ENCODE measurements at regions not wholly inside any gene's neighbourhood (a gene's known extent, or its start where the extent isn't known, plus 50 kb on each side); places are given as distances from the start of the nearest gene placed in this dataset.

DNA sequence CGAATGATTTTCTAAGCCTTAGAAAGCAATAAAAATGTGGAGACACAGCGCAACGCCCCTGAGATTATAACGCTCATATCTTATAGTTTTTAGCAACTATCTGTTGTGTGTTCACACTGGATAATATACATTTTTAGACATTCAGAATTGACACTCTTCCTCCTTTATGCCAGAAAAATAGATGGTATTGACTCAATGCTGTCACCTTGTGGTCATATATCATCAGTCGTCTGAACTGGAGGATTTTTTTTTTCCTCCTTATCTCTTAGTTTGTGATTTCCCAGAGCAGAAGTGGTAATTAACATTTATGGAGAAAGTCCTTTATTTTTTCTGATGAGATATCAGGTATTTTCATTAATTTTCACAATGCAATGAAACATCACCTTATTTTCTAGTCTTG, 759.6 kb downstream of the RAB28 start:
- H3K27ac ChIP-seq, result no peak overlapping the region
- TF ChIP-seq, protein P1, sequence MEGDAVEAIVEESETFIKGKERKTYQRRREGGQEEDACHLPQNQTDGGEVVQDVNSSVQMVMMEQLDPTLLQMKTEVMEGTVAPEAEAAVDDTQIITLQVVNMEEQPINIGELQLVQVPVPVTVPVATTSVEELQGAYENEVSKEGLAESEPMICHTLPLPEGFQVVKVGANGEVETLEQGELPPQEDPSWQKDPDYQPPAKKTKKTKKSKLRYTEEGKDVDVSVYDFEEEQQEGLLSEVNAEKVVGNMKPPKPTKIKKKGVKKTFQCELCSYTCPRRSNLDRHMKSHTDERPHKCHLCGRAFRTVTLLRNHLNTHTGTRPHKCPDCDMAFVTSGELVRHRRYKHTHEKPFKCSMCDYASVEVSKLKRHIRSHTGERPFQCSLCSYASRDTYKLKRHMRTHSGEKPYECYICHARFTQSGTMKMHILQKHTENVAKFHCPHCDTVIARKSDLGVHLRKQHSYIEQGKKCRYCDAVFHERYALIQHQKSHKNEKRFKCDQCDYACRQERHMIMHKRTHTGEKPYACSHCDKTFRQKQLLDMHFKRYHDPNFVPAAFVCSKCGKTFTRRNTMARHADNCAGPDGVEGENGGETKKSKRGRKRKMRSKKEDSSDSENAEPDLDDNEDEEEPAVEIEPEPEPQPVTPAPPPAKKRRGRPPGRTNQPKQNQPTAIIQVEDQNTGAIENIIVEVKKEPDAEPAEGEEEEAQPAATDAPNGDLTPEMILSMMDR (IDR thresholded peaks at IDR 0.05), result peak; percentile 77
- no peak for TF ChIP-seq ZFX (IDR thresholded peaks at IDR 0.05; ENCODE audit: borderline replicate concordance)

DNA sequence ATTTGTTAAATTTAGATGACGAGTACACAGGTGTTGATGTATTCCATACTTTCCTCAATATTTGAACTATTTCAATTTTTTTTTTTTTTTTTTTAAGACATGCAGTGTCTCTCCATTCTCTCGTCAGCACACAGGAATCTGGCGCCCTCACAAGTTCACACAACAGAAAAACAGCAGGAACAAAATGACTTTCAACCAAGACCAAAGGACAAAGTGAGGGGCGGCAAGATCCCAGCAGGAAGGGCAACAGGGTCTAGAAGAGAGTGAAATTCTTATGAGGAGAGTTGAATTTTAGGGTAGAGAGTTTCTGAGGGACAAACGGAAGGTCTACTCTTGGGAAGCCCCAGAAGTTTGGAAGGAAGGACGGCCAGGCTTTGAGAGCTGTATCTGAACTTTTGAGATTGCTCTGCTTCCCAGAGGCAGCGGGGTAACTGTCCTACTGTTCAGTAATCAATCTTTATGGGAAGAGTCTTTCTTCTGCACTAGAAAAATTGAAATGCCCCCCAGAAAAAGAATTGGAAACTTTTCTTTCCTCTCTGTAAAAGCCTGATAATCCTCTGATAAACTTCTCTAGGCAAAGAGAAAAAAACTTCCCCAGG, 760.2 kb downstream of the RAB28 start:
- H3K27ac ChIP-seq, result no peak overlapping the region

DNA sequence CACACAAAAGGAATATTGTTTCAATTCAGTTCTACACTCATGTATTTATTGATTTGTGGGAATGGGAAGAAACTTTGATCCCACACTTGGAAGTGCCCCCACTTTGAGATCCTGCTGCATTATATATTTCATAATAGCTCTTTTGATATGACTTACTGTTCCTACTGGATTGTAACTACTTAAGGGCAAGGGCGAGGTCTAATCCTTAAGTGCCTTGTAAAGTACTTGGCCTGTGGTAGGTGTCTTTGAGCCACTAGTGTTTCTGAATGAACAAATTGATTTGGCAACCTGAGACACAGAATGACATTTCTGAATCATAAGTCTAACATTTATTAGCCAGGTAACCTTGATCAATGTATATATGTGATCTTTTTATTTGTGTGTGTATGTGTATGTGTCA, 767.2 kb downstream of the RAB28 start:
- TF ChIP-seq, protein P1 (IDR thresholded peaks at IDR 0.05), result no peak
- TF ChIP-seq ZFX (IDR thresholded peaks at IDR 0.05; ENCODE audit: borderline replicate concordance), result no peak
- H3K27ac ChIP-seq, result no peak overlapping the region

More for the DNA sequence above, 760.2 kb downstream of the RAB28 start:
- TF ChIP-seq ZFX (IDR thresholded peaks at IDR 0.05; ENCODE audit: borderline replicate concordance), result no peak
- TF ChIP-seq, protein P1 (IDR thresholded peaks at IDR 0.05), result no peak

DNA sequence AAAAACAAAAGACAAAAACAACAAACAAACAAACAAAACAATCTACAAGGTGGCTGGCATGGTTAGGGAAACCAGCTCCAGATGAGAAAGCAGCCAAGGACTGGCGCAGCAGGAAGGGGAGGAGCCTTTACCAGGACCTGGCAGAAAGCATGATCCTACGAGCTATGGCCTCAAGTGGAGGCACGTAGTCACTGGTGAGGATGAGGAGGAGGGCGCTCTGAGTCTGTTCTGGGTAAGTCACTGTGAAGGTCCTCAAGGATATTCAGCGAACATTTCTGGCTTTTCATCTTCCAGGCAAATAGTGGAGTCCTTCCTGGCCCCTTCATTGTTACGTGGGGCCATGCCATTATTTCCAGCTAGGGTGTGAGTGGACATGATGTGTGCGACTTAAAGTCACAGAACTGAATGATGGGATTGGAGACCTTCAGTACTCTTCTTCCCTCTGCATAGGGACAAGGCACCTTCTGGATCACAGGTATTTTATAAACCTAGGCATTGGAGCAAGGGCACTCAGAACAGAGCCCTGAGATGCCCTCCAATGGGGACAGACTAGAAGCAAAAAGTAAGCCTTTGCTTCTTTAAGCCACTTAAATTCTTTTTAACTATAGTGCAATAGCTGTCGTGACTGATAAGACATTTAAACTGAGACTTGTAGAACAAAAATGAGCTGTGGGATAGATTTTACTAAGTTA, 771.3 kb downstream of the RAB28 start:
- no peak for TF ChIP-seq ZFX (IDR thresholded peaks at IDR 0.05; ENCODE audit: borderline replicate concordance)
- TF ChIP-seq, protein P1 (IDR thresholded peaks at IDR 0.05), result no peak
- H3K27ac ChIP-seq, result no peak overlapping the region

DNA sequence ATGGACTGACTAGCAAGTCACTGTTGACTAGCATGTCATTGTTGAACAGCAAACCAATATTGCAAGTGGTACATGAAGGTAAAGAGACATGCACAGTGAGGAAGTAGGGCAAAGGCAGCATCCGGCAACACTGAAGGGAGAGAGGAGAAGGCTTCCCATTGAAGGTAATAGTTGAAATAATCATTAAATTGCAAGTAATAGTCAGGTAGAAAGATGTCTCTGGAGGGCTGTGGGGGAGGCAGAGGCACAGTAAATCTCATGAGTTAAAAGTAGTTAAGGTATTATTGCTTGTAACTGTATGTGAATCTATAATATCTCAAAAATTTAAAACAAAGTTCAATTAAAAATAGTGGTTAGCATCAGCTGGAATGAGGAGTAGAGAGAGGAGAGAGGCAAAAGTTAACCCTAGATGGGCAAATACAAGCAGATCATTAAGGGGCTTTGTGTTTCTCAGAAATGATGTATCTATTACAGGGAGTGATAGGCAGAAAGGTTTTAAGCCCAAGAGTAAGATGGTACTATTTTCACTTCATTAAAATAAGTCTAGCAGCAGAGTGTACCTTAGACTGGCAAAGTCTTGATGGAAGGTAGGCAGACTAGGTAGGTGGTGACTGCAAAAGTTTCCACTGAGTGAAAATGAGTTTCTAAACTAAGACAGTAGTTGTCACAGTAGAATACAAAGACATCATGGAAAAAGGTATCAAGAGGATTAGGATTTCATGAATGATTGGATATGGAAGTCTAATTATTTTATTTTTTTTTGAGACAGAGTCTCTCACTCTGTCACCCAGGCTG, 776.6 kb downstream of the RAB28 start:
- TF ChIP-seq, protein P1 (IDR thresholded peaks at IDR 0.05), result no peak
- no peak for TF ChIP-seq ZFX (IDR thresholded peaks at IDR 0.05; ENCODE audit: borderline replicate concordance)

DNA sequence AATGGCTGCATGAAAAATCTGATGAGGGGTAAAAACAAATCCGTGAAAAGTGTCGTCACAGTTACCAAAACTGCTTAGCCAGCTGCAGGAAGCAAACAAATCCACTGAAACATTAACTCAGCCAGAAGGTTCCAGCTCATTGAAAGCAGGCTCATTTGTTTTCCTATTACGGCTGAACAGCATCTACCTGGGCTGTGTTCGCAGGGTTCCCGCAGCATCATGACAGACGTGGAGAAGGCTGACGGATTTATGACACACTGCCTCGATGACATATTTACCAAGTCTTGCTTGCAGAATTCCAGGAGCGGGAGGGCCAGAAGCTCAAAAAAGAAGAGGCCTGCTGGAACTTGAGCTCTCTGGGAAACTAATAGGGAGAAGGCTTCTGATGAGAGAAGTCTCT, 781.1 kb downstream of the RAB28 start:
- TF ChIP-seq, protein P1 (IDR thresholded peaks at IDR 0.05), result no peak
- no peak for TF ChIP-seq ZFX (IDR thresholded peaks at IDR 0.05; ENCODE audit: borderline replicate concordance)
- no peak overlapping the region for H3K27ac ChIP-seq

More for the DNA sequence above, 776.6 kb downstream of the RAB28 start:
- no peak overlapping the region for H3K27ac ChIP-seq
